ENCODE measurements at regions not wholly inside any gene's neighbourhood (a gene's known extent, or its start where the extent isn't known, plus 50 kb on each side); places are given as distances from the start of the nearest gene placed in this dataset.

- TF ChIP-seq GATA2 (IDR thresholded peaks at IDR 0.05; ENCODE audit: low read depth, low read length) (peak; percentile 10; the same call in 1 of the 2 replicates), GATA3 (IDR thresholded peaks at IDR 0.05; ENCODE audit: low read depth, low read length) (no peak)
Observed at GRCh38 chr22:27110665-27111451, 453.5 kb downstream of the MIAT start.

- TF ChIP-seq GATA3 (IDR thresholded peaks at IDR 0.05; ENCODE audit: low read depth, low read length) (no peak), GATA2 (IDR thresholded peaks at IDR 0.05; ENCODE audit: low read depth, low read length) (no peak)
Observed at GRCh38 chr22:27111796-27112672, 454.6 kb downstream of the MIAT start.

DNA sequence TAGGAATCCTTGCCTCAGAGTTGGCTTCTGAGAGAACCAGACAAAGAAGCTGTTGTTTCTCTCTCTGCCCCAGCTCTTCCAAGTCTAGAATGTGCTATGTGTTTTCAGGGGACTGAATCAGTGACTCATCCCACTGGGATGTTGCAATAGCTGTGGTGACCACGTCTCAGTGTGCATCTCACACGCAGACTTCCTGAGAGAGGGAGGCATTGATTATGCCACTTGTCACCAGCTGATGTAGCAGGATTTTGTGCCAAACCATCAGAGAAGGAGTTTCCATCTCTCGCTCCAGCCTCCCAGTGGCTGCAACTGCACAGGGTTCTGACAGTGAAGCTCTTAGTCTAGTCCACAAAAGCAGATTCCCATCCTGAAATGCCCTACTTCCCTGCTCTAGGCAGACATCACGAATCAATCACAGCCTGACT lies 455.8 kb downstream of the MIAT start:
- TF ChIP-seq GATA2 (IDR thresholded peaks at IDR 0.05; ENCODE audit: low read depth, low read length) (no peak), GATA3 (IDR thresholded peaks at IDR 0.05; ENCODE audit: low read depth, low read length) (no peak)

DNA sequence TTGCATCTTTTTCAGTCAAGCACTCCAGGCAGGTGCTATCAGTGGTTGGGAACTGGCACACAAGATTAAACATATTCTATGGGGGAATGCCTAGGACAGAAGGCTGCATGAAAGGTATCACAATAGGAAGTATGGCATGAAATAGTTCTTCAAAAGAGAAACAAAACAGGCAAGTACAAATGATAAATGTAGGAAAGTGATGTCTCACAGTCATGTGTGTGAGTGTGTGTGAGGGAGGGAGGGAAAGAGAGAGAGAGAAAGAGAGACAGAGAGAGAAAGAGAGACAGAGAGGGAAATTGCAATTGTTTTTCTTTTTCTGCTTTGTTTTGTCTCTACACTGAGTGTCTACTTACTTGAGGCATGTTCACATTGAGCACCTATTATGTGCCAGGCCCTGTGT lies 456.3 kb downstream of the MIAT start:
- TF ChIP-seq GATA2 (IDR thresholded peaks at IDR 0.05; ENCODE audit: low read depth, low read length) (no peak), GATA3 (IDR thresholded peaks at IDR 0.05; ENCODE audit: low read depth, low read length) (no peak)

GRCh38 chr22:27114186-27114585 lies 456.8 kb downstream of the MIAT start:
- TF ChIP-seq GATA3 (IDR thresholded peaks at IDR 0.05; ENCODE audit: low read depth, low read length) (no peak), GATA2 (IDR thresholded peaks at IDR 0.05; ENCODE audit: low read depth, low read length) (no peak)

DNA sequence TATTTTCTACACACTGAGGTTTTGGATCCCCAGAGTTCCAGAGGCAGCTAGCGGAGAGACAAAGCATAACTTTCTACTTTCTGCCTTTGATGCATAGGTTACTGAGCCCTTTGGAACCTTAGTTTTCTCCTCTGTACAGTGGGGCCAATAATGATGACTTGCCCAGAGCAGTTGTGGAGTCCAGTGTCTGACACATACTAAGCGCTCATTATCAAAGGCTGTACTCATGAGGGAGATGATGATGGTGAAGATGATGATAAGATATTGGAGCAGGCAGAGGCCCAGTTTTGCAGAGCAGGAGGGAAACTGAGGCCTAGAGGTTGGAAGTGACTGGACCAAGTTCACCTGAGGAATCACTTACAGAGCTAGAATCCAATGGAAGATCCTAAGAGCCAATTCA lies 458.0 kb downstream of the MIAT start:
- TF ChIP-seq GATA2 (IDR thresholded peaks at IDR 0.05; ENCODE audit: low read depth, low read length) (no peak), GATA3 (IDR thresholded peaks at IDR 0.05; ENCODE audit: low read depth, low read length) (no peak)

DNA sequence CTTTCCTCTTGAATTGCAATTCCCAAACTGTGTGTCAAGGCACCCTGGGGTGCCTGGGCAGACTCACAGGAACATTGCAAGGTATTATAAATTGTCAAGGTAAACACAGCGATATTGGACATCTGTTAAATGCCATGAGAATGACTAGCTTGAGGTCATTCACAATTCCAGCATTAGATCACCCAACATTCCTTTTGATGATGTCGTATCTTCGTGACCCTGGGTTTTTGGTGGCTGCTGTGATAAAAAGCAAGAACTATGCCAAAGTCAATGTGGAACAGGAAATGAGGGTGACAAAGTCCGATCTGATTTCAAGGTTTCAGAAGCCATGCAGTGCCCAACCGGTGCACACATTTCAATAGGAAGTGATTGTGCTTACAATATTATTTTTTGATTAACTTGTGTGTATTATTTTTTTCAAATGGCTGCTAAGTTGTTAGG lies 458.4 kb downstream of the MIAT start:
- no peak for TF ChIP-seq GATA3 (IDR thresholded peaks at IDR 0.05; ENCODE audit: low read depth, low read length)
- TF ChIP-seq GATA2 (IDR thresholded peaks at IDR 0.05; ENCODE audit: low read depth, low read length) = no peak

DNA sequence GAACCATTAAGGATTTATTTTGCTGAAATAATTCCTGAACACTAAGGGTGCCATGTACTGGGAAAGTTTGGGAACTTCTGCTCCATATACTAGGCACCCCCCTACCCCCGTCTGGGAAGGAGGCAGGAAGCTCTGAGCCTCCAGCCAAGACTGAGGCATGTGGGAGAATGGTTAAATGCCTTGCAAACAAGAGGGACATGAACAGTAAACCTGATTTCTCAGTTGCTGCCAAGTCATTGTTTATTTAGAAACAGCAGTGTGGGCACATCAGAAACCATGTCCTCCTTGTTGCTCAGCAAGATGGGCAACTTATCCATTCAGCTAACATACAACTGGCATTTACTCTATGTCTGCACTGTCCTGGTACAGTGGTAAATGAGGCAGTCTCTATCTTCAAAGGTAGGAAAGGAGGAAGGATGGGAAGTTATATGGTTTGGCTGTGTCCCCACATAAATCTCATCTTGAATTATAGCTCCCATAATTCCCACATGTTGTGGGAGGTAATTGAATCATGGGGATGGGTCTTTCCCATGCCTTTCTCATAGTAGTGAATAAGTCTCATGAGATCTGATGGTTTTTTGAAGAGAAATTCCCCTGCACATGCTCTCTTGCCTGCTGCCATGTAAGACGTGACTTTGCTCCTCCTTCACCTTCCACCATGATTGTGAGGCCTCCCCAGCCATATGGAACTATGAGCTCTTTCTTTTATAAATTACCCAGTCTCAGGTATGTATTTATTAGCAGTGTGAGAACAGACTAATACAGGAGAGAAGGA lies 459.1 kb downstream of the MIAT start:
- TF ChIP-seq GATA2 (IDR thresholded peaks at IDR 0.05; ENCODE audit: low read depth, low read length) = no peak
- TF ChIP-seq GATA3 (IDR thresholded peaks at IDR 0.05; ENCODE audit: low read depth, low read length) = no peak

GRCh38 chr22:27120036-27120435 lies 462.6 kb downstream of the MIAT start:
- TF ChIP-seq GATA2 (IDR thresholded peaks at IDR 0.05; ENCODE audit: low read depth, low read length) (no peak), GATA3 (IDR thresholded peaks at IDR 0.05; ENCODE audit: low read depth, low read length) (no peak)

DNA sequence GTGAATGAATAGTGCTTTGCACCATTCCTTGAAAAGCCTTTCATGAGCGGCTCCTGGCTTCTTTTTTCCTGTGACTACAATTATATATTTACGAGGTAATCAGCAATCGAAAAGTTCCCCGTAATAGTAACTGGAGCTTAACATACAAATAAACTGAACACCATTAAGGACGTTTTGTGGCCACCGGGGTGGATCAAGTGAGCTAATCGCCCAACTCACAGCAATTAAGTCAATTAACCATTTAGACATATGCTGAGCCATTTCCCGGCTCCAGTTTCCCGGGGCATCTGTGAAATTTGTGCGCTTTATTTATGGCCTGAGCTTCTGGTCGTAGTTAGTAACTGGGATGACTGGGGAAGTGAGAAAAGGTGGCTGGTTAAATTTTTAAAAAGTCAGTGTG lies 465.2 kb downstream of the MIAT start:
- no peak for TF ChIP-seq GATA3 (IDR thresholded peaks at IDR 0.05; ENCODE audit: low read depth, low read length)
- no peak for TF ChIP-seq GATA2 (IDR thresholded peaks at IDR 0.05; ENCODE audit: low read depth, low read length)

GRCh38 chr22:27123880-27124279 lies 466.5 kb downstream of the MIAT start:
- TF ChIP-seq GATA3 (IDR thresholded peaks at IDR 0.05; ENCODE audit: low read depth, low read length) (no peak), GATA2 (IDR thresholded peaks at IDR 0.05; ENCODE audit: low read depth, low read length) (no peak)

GRCh38 chr22:27124351-27124966 lies 467.1 kb downstream of the MIAT start:
- TF ChIP-seq GATA2 (IDR thresholded peaks at IDR 0.05; ENCODE audit: low read depth, low read length) (no peak), GATA3 (IDR thresholded peaks at IDR 0.05; ENCODE audit: low read depth, low read length) (no peak)

GRCh38 chr22:27125539-27125938 lies 468.2 kb downstream of the MIAT start:
- TF ChIP-seq GATA3 (IDR thresholded peaks at IDR 0.05; ENCODE audit: low read depth, low read length) = no peak
- no peak for TF ChIP-seq GATA2 (IDR thresholded peaks at IDR 0.05; ENCODE audit: low read depth, low read length)
